COLO668 (cell line): ENCODE measurements at regions not wholly inside any gene's neighbourhood (a gene's known extent, or its start where the extent isn't known, plus 50 kb on each side); places are given as distances from the start of the nearest gene placed in this dataset.

Source experiments
- DNase-seq: peaks from one replicate; lab custom pipeline; 2025; ENCODE audit not compliant: unreplicated experiment; lab: John Stamatoyannopoulos, UW

- DNase-seq: no peak
Measured at GRCh38 chr1:87560137-87560536, 231.5 kb downstream of the LMO4 start.

- no peak for DNase-seq
Measured at GRCh38 chr1:87560601-87561360, 232.1 kb downstream of the LMO4 start.

GRCh38 chr1:87563211-87563610, 234.5 kb downstream of the LMO4 start:
- no peak for DNase-seq

GRCh38 chr1:87565861-87566260, 237.2 kb downstream of the LMO4 start:
- DNase-seq: no peak

- no peak for DNase-seq
Measured at GRCh38 chr1:87568005-87568404, 239.3 kb downstream of the LMO4 start.

- DNase-seq: no peak
Measured at GRCh38 chr1:87568911-87569310, 240.2 kb downstream of the LMO4 start.

GRCh38 chr1:87572008-87572407, 243.3 kb downstream of the LMO4 start:
- no peak for DNase-seq

GRCh38 chr1:87572891-87573290, 244.2 kb downstream of the LMO4 start:
- no peak for DNase-seq

GRCh38 chr1:87575528-87575927, 246.8 kb downstream of the LMO4 start:
- no peak for DNase-seq

- no peak for DNase-seq
Measured at GRCh38 chr1:87578464-87578863, 249.8 kb downstream of the LMO4 start.

- DNase-seq: no peak
Measured at GRCh38 chr1:87583459-87583858, 254.8 kb downstream of the LMO4 start.

- no peak for DNase-seq
Measured at GRCh38 chr1:87584586-87584985, 255.9 kb downstream of the LMO4 start.

GRCh38 chr1:87586501-87586900, 257.8 kb downstream of the LMO4 start:
- no peak for DNase-seq

GRCh38 chr1:87588495-87588894, 259.8 kb downstream of the LMO4 start:
- DNase-seq: no peak

- no peak for DNase-seq
Measured at GRCh38 chr1:87591492-87591891, 262.8 kb downstream of the LMO4 start.

- no peak for DNase-seq
Measured at GRCh38 chr1:87592156-87592555, 263.5 kb downstream of the LMO4 start.

- DNase-seq: no peak
Measured at GRCh38 chr1:87594736-87595383, 266.2 kb downstream of the LMO4 start.

- DNase-seq: no peak
Measured at GRCh38 chr1:87595384-87595781, 266.7 kb downstream of the LMO4 start.

GRCh38 chr1:87598429-87598828, 269.7 kb downstream of the LMO4 start:
- no peak for DNase-seq

- no peak for DNase-seq
Measured at GRCh38 chr1:87599569-87599968, 270.9 kb downstream of the LMO4 start.

- no peak for DNase-seq
Measured at GRCh38 chr1:87600055-87600850, 271.6 kb downstream of the LMO4 start.

GRCh38 chr1:87600854-87601253, 272.2 kb downstream of the LMO4 start:
- no peak for DNase-seq
